Neural crest cell (in vitro differentiated cells): ENCODE measurements at regions not wholly inside any gene's neighbourhood (a gene's known extent, or its start where the extent isn't known, plus 50 kb on each side); places are given as distances from the start of the nearest gene placed in this dataset.

ENCODE experiments used
- DNase-seq: peaks from one replicate; pipeline ENCODE4 v3.0.0; 2021; ENCODE audit warnings: low read depth, mixed read lengths, low spot score
- H3K27ac Mint-ChIP-seq: one replicate; pipeline ENCODE4 v1.8.0; 2021; ENCODE audit warnings: mild to moderate bottlenecking, mixed read lengths; ENCODE audit not compliant: unreplicated experiment
- H3K27me3 Mint-ChIP-seq: 2 replicates; pipeline ENCODE4 v1.8.0; 2021; ENCODE audit warnings: low read depth, mild to moderate bottlenecking, mixed read lengths
- H3K36me3 Mint-ChIP-seq: 2 replicates; pipeline ENCODE4 v1.8.0; 2021; ENCODE audit warnings: low read depth, mild to moderate bottlenecking, mixed read lengths
- H3K4me1 Mint-ChIP-seq: 2 replicates; pipeline ENCODE4 v1.8.0; 2021; ENCODE audit warnings: mixed read lengths
- H3K4me3 Mint-ChIP-seq: one replicate; pipeline ENCODE4 v1.8.0; 2021; ENCODE audit warnings: mild to moderate bottlenecking, mixed read lengths
- H3K9me3 Mint-ChIP-seq: 2 replicates; pipeline ENCODE4 v1.8.0; 2021; ENCODE audit warnings: mixed read lengths
- CTCF ChIP-seq: fragments of 200-600 bp; sonication (generic); conservative IDR thresholded peaks from 2 replicates; pipeline ENCODE4 v1.5.0; 2021; ENCODE audit warnings: antibody characterized with exemption, mild to moderate bottlenecking

- Mint-ChIP-seq H3K9me3 (no peaks in the 10 kb centered on the region), H3K27ac (no peak overlapping the region), H3K27me3 (no peaks in the 10 kb centered on the region), H3K36me3 (no peaks in the 10 kb centered on the region), H3K4me1 (peaks cover 38% of the 10 kb centered on the region), H3K4me3 (peak overlapping the region; percentile 3)
- peak; percentile 25 for DNase-seq
- TF ChIP-seq CTCF = peak; percentile 62
These were observed 1046.9 kb upstream of the WWC1 start for GRCh38 chr5:167244583-167244982.

DNA sequence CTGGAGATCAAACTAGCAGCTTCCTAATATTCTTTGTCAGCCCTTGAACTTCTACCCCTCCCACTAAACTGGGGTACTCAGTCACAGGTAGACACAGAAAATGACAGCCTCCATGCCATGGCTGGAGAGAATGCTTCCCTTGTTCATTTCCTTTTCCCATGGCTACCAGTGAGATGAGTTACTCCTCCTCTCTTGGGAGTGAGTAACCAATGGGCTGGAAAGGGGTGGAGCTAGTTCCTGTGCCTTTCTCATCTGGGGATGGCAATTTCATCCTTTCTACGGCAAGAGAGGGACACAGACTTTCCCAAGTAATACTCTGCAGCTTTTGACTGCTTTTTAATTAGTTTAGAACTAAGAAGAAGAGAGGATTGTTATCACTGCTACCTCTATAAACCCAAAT is 1045.6 kb upstream of the WWC1 start:
- peaks cover 42% of the 10 kb centered on the region for H3K4me1 Mint-ChIP-seq
- H3K9me3 Mint-ChIP-seq = no peaks in the 10 kb centered on the region
- no peaks in the 10 kb centered on the region for H3K36me3 Mint-ChIP-seq
- no peak overlapping the region for H3K4me3 Mint-ChIP-seq
- H3K27ac Mint-ChIP-seq = no peak overlapping the region
- TF ChIP-seq CTCF = no peak
- DNase-seq = no peak
- H3K27me3 Mint-ChIP-seq = no peaks in the 10 kb centered on the region

DNA sequence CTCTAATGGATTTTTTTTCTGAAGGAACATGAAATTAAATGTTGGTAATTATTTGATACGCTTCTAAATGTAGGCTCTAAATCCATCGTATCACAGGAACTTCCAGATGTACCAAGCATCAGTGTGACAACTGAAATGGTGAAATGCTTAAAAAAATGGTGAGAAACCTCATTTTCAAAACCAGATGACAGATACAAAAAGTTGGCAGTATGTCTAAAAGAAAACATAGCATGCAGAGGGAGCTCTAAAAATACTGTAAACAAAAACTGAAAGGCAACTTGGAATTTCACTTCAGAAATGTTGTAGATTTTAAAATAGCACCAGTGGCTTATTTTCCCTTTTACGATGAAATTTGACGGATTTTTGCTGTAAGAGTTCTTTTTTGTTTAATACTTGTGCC is 1043.6 kb upstream of the WWC1 start:
- H3K27me3 Mint-ChIP-seq = no peaks in the 10 kb centered on the region
- no peak overlapping the region for H3K4me3 Mint-ChIP-seq
- no peaks in the 10 kb centered on the region for H3K9me3 Mint-ChIP-seq
- no peaks in the 10 kb centered on the region for H3K36me3 Mint-ChIP-seq
- DNase-seq = no peak
- peaks cover 41% of the 10 kb centered on the region for H3K4me1 Mint-ChIP-seq
- no peak overlapping the region for H3K27ac Mint-ChIP-seq
- no peak for TF ChIP-seq CTCF

GRCh38 chr5:167248257-167248656 is 1043.2 kb upstream of the WWC1 start:
- Mint-ChIP-seq H3K27me3 (no peaks in the 10 kb centered on the region), H3K4me3 (no peak overlapping the region), H3K4me1 (peaks cover 36% of the 10 kb centered on the region), H3K9me3 (no peaks in the 10 kb centered on the region), H3K36me3 (no peaks in the 10 kb centered on the region), H3K27ac (no peak overlapping the region)
- no peak for TF ChIP-seq CTCF
- DNase-seq = no peak

- Mint-ChIP-seq H3K27ac (no peak overlapping the region), H3K27me3 (no peaks in the 10 kb centered on the region), H3K4me3 (no peak overlapping the region), H3K9me3 (no peaks in the 10 kb centered on the region), H3K4me1 (peaks cover 36% of the 10 kb centered on the region), H3K36me3 (no peaks in the 10 kb centered on the region)
- TF ChIP-seq CTCF = no peak
- DNase-seq = no peak
These were observed 1040.4 kb upstream of the WWC1 start for GRCh38 chr5:167250996-167251395.

DNA sequence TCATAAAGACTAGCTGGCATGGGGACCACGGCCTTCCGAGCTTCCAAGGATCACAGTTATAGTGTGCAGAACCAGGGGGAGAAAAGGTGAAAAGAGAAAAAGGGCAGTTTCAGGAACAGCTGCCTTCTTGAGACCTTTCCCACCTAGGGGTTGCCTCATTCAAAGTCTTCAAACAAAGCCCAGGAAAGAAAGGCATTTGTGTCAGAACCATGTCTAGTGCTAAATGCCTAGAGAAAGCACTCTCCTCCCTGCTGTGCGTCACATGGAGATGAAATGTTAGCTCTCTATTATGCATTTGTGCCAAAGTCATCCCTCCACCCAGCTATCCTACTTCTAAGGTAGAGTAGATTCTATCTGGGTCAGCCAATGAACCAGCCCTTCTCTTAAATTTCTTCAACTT is 1037.3 kb upstream of the WWC1 start:
- Mint-ChIP-seq H3K4me3 (no peak overlapping the region), H3K9me3 (no peaks in the 10 kb centered on the region), H3K27me3 (no peaks in the 10 kb centered on the region), H3K27ac (peak overlapping the region; percentile 69), H3K4me1 (peaks cover 30% of the 10 kb centered on the region), H3K36me3 (no peaks in the 10 kb centered on the region)
- DNase-seq = no peak
- TF ChIP-seq CTCF = no peak
